CD4-positive, alpha-beta T cell treated with Interleukin-12 subunit alpha and Interleukin-12 subunit beta, for 1 hour (primary cell): ENCODE measurements at regions not wholly inside any gene's neighbourhood (a gene's known extent, or its start where the extent isn't known, plus 50 kb on each side); places are given as distances from the start of the nearest gene placed in this dataset.
A peak's percentile ranks its signal among the peaks of the same experiment; 100 is the strongest.
"Not testable (repeated sequence)": the region's sequence is repeated elsewhere in the genome, so short reads cannot be mapped to it uniquely, and the experiment has no call there.

Experiments
- DNase-seq: peaks from one replicate; pipeline ENCODE4 v3.0.0-alpha.2; 2020

DNA sequence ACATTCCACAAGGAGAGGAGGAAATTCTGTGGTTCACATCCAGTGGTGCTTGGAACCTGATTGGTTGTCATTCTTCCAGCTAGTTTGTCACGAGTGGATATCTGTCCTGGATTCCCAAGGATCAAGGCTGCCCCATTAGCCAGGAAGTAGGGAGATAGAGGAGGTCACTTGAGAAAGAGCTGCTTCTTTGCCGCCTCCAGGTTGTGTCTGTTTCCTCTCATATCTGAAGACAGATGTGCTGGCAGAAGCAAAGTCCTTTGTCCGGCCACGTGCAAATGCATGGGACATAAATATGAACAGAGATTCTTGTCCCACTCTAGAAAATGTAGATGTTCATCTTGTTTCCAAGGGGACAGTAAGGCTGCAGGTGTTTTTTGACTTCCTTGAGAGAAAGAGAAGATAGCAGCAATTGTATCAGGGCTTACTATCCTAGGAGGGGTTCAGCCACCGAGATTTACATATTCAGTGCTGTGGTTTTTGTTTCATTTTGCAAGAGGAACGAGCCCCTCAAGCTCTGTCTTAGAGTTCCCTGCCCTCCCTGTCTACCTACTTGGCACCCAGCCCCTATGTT is 174.4 kb downstream of the RPIA start:
- no peak for DNase-seq

DNA sequence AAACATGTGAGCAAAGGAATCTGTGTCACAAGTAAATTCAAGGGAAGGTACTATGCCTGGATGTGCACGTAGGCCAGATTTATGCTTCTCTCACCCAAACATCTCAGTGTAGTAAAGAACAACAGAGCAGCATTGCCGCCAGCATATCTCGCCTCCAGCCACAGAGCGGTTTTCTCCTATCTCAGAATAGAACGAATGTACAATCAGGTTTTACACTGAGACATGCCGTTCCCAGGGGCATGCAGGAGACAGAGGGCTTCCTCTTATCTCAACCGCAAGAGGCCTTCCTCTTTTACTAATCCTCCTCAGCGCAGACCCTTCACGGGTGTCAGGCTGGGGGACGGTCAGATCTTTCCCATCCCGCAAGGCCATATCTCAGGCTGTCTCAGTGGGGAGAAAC is 175.3 kb downstream of the RPIA start:
- no peak for DNase-seq

DNA sequence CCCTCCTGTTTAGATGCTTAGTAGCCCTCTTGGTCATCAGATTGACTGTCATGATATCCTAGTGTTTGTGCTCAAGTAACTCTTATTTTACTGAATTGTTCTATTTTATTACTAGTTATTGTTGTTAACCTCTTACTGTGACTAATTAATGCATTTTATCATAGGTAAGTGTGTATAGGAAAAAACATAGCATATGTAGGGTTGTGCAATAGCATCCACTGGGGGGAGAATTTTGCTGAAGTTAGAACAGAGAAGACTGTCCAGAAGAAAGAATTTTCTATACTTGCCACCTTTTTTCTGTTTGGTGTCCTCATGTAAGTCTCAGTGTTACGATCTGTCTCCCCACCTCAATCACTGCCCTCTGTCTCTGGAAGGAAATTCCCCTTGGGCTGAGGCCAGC is 177.4 kb downstream of the RPIA start:
- no peak for DNase-seq

DNA sequence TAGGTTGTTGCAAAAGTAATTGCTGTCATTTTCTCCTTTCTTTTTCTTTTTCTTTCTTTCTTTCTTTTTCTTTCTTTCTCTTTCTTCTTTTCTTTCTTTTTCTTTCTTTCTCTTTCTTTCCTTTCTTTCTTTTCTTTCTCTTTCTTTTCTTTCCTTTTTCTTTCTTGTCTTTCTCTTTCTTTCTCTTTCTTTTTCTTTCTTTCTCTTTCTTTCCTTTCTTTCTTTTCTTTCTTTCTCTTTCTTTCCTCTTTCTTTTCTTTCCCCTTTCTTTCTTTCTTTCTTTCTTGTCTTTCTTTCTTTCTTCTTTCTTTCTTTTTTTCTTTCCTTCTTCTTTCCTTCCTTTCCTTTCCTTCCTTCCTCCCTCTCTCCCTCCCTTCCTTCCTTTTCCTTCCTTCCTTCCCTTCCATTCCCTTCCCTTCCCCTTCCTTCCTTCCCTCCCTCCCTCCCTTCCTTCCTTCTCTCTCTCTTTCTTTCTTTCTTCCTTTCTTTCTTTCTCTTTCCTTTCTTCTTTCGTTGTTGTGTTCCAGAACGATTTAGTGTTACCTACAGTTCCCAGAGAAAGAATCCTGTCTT is 178.9 kb downstream of the RPIA start:
- DNase-seq, result no peak

GRCh38 chr2:88871336-88871735 is 179.9 kb downstream of the RPIA start:
- DNase-seq, result no peak

DNA sequence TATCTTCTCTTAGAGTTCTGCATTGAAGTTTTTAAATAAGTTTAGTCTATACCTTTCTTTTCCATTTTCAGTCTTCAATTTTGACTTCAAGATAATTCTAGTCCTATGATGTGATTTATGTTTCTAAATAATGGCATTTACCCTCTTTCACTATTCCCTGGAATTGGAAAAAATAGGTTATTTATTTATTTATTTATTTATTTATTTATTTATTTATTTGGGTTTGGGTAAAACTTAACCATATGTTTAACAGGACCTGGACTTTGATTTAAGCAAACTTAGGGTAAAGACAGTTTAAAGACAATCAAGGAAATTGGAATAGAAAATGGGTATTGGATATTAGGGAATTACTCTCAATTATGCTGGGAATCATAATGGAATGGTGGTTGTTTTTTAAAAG is 182.1 kb downstream of the RPIA start:
- DNase-seq, result no peak

DNA sequence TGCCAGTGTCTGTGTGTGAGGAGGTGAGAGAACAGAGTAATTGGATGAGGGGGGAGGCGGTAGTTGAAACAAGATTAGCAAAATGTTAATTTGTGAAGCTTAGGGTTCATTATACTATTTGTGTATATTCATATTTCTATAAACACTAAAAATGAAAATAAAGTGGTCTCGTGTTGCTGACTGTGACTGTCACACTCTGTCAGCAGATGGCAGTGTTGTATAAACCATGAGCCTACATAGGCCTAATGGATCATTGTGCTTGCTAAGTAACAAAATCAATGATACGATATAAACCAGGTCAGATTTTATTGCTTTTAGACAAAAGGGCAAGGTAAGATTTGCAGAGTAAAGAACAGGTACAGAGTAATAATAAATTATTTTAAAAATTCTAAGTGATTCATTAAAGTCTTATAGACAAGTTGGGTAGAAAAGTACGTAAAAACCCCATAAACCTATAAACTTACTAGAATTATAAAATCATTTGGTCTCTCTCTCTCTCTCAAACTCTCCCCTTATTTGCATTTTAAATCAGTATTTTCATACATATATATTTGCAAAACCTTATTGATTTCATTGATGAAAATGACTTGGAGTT is 182.7 kb downstream of the RPIA start:
- DNase-seq, result peak; percentile 58

GRCh38 chr2:88875736-88876135 is 184.3 kb downstream of the RPIA start:
- no peak for DNase-seq

DNA sequence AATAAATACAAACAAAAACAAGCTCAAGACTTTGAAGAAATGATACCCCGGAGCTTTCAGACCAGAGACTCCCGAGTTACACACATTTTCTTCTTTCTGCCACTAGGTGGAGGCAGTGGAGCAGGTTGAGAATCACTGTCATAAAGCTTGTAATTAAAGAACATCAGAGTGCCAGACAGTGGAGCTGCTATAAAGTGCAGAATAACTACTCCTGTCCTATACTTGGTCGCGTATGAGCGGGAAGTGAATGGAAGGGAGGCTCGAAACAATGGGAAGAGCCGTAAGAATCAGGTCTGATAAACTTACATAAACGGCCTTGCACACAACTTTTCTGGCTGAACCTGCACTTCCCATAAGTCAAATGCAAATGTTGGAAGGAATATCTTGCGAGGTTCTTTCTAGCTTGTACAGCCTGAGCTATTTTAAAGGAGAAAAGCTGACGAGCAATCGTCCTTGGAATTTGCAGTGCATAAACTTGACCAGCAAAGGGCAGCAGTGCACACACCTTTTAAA is 189.0 kb downstream of the RPIA start:
- peak; percentile 48 for DNase-seq

DNA sequence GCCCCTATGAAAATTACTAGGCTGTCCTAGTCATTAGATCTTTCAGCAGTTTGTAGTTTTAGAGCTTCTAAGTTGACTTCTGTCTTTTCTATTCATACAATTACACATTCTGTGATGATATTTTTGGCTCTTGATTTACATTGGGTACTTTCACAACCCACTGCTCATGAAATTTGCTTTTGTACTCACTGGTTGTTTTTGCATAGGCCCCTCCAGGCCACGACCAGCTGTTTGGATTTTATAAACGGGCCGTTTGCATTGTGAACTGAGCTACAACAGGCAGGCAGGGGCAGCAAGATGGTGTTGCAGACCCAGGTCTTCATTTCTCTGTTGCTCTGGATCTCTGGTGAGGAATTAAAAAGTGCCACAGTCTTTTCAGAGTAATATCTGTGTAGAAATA is 193.8 kb downstream of the RPIA start:
- DNase-seq, result no peak

DNA sequence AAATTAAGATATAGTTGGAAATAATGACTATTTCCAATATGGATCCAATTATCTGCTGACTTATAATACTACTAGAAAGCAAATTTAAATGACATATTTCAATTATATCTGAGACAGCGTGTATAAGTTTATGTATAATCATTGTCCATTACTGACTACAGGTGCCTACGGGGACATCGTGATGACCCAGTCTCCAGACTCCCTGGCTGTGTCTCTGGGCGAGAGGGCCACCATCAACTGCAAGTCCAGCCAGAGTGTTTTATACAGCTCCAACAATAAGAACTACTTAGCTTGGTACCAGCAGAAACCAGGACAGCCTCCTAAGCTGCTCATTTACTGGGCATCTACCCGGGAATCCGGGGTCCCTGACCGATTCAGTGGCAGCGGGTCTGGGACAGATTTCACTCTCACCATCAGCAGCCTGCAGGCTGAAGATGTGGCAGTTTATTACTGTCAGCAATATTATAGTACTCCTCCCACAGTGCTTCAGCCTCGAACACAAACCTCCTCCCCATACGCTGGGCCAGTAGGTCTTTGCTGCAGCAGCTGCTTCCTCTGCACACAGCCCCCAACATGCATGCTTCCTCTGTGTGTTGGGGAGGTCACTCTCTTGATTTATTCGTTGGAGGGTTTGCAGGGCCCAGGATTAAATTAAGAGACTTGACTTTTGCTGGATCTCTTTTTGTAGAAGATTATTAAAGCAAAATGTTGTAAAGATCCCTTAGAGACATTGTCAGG is 194.4 kb downstream of the RPIA start:
- DNase-seq, result no peak

DNA sequence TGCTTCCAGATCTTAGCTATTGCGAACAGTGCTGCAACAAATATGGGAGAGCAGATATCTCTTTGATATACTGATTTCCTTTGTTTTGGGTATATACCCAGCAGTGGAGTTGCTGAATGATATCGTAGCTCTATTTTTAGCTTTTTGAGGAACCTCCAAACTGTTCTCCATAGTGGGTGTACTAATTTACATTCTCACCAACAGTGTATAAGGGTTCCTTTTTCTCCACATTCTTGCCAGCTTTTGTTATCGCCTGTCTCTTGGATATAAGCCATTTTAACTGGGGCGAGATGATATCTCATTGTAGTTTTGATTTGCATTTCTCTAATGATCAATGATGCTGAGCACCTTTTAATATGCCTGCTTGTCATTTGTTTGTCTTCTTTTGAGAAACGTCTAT is 196.0 kb downstream of the RPIA start:
- DNase-seq, result not testable (repeated sequence)

DNA sequence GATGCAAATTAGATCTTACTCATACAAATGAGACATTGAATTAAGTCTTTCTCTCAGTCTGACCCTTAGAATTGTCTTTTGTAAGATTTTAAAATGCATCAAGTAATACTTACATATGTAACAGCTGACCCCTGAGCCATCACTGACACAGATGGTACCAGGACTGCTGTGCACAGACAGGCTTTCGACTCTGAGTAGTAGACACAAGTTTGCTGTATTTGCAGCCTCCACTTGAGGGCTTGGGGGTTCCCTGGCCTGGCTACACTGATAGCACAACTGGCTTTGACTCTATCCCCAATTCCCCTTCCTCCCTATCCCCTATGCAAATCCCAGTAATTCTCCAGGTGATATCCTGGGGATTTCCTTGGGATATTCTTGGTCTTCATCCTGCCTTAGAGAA is 200.7 kb downstream of the RPIA start:
- DNase-seq, result no peak

- no peak for DNase-seq
These were observed 201.3 kb downstream of the RPIA start for GRCh38 chr2:88892788-88893187.

- DNase-seq, result no peak
These were observed 205.5 kb downstream of the RPIA start for GRCh38 chr2:88896971-88897370.

- no peak for DNase-seq
These were observed 206.2 kb downstream of the RPIA start for GRCh38 chr2:88897715-88898114.

DNA sequence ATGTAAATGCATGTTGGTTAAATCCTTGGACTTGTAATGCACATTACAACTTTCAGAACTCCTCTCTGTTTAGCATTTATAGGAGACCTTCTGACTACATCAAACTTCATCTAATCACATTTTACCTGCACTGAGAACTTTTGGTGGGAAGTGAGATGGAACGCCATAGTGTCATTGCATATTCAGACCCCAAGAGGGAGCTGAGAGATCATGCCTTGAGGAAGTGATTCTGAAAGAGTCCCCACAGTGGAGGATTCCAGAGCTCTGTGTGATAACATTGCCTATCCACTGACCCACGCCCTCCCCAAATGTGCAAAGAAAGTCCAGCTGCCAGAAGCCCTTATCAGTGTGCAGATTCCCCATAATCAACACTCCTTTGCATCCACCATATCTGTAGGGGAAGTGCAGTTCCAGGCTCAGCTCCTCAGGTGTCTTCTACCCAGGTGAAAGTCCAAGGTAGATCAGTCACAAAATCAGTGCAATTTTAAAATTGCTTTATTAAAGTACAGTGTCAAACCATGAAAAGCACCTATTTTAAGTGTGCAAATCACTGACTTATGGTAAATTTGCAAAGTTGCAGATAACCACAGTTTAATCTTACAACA is 212.4 kb downstream of the RPIA start:
- DNase-seq, result peak; percentile 18

DNA sequence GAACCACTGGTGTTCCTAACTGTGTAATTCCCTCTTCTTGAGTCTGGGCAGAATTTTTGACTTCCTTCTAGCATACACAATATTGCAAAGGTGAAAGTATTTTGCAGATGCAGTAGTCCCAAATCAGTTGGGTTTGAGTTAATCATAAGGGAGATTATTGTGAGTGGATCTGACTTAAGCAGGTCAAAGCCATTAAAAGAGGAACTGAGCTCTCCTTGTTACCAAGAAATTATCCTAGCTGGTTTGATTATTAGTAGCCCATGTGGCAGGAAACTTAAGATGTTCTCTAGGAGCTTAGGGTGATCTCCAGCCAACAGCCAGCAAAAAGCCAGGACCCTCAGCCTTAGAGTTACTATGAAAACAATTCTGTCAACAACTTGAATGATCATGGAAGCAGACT is 221.8 kb downstream of the RPIA start:
- no peak for DNase-seq

- DNase-seq, result no peak
These were observed 227.7 kb downstream of the RPIA start for GRCh38 chr2:88919087-88919738.

GRCh38 chr2:88920399-88920798 is 228.9 kb downstream of the RPIA start:
- DNase-seq, result not testable (repeated sequence)

GRCh38 chr2:88924533-88924932 is 233.1 kb downstream of the RPIA start:
- no peak for DNase-seq

DNA sequence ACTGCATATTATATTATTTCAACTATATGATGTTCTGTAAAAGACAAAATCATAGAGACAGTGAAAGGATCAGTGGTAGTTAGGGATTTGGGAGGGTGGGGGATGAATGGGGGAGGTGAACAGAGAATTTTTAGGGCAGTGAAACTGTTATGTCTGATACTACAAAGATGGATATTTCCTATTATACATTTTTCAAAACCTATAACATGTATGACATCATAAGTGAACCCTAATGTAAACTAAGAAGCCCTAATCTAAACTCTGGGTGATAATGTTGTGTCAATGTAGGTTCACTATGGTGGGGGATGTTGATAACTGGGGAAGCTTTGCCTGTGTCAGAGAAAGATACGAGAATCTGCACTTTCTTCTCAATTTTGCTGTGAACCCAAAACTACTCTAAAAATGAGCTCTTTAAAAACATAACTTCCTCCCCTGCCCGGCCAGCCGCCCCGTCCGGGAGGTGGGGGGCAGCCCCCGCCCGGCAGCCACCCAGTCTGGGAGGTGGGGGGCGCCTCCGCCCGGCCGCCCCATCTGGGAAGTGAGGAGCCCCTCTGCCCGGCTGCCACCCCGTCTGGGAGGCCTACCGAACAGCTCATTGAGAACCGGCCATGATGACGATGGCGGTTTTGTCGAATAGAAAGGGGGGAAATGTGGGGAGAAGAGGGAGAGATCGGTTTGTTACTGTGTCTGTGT is 234.4 kb downstream of the RPIA start:
- no peak for DNase-seq
